ENCODE measurements at regions not wholly inside any gene's neighbourhood (a gene's known extent, or its start where the extent isn't known, plus 50 kb on each side); places are given as distances from the start of the nearest gene placed in this dataset.

DNA sequence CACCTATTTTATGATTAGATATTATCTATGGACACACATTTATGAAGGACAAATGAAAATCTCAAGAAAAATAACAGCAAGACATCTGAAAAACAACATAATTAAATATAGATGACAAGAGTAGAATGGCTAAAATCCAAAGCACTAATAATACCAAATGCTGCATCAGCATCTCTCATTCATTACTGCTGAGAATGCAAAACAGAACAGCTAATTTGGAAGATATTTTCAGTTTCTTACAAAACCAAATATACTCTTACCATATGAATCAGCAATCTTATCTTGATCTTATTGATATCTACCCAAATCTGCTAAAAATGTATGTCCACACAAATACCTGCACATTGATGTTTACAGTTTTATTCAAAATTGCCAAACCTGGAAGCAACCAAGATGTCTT lies 829.1 kb upstream of the MIR17HG start:
- no peaks in the 10 kb centered on the region for H3K27me3 ChIP-seq
- Mint-ChIP-seq H3K9me3 (peaks cover 22% of the 10 kb centered on the region), H3K27me3 (ENCODE audit: insufficient read depth, low read depth) (peaks cover 2% of the 10 kb centered on the region), H3K27ac (no peak overlapping the region), H3K4me1 (peaks cover 4% of the 10 kb centered on the region), H3K36me3 (no peaks in the 10 kb centered on the region), H3K4me3 (no peak overlapping the region)
- H3K4me2 ChIP-seq: no peak overlapping the region
- H3K79me2 ChIP-seq (ENCODE audit: low read depth): no peaks in the 10 kb centered on the region
- no peaks in the 10 kb centered on the region for H3K9me3 ChIP-seq (ENCODE audit: low read depth)
- DNase-seq (ENCODE audit: low spot score): no peak
- TF ChIP-seq EZH2phosphoT487 (IDR thresholded peaks at IDR 0.05) (no peak), EZH2 (IDR thresholded peaks at IDR 0.05) (no peak)
- TF ChIP-seq, protein P1, sequence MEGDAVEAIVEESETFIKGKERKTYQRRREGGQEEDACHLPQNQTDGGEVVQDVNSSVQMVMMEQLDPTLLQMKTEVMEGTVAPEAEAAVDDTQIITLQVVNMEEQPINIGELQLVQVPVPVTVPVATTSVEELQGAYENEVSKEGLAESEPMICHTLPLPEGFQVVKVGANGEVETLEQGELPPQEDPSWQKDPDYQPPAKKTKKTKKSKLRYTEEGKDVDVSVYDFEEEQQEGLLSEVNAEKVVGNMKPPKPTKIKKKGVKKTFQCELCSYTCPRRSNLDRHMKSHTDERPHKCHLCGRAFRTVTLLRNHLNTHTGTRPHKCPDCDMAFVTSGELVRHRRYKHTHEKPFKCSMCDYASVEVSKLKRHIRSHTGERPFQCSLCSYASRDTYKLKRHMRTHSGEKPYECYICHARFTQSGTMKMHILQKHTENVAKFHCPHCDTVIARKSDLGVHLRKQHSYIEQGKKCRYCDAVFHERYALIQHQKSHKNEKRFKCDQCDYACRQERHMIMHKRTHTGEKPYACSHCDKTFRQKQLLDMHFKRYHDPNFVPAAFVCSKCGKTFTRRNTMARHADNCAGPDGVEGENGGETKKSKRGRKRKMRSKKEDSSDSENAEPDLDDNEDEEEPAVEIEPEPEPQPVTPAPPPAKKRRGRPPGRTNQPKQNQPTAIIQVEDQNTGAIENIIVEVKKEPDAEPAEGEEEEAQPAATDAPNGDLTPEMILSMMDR (IDR thresholded peaks at IDR 0.05): no peak
- no peak overlapping the region for H3K9ac ChIP-seq
- H4K20me1 ChIP-seq (ENCODE audit: low read depth): no peaks in the 10 kb centered on the region
- no peaks in the 10 kb centered on the region for H3F3A ChIP-seq (ENCODE audit: low read depth)
- H3K4me1 ChIP-seq: no peaks in the 10 kb centered on the region
- no peak overlapping the region for H3K27ac ChIP-seq
- no peak overlapping the region for H2AFZ ChIP-seq (replicated peaks)
- H3K4me3 ChIP-seq: no peak overlapping the region
- H3K36me3 ChIP-seq: no peaks in the 10 kb centered on the region

DNA sequence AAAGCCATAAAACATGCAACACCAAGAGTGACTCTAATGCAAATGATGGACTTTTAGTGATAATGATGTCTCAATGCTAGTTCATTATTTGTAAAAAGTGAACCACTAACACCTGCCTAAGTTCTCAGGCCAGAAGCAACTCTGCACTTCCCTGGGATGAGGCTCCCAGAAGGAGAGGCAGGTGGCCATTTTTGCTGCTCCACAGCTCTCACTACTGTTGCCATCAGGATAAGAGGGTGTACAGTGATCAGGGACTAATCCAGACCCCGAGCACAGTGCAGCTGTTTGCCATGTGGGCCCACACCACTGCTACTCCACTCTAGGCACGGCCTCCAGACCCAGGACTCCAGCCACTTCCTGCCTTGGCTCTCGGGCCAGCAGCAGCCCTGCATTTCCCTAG lies 828.3 kb upstream of the MIR17HG start:
- H3K27ac Mint-ChIP-seq: no peak overlapping the region
- peaks cover 4% of the 10 kb centered on the region for H3K4me1 Mint-ChIP-seq
- no peaks in the 10 kb centered on the region for H3K9me3 ChIP-seq (ENCODE audit: low read depth)
- no peaks in the 10 kb centered on the region for H3K79me2 ChIP-seq (ENCODE audit: low read depth)
- no peak for DNase-seq (ENCODE audit: low spot score)
- H3K9me3 Mint-ChIP-seq: peaks cover 24% of the 10 kb centered on the region
- H3K27me3 ChIP-seq: no peaks in the 10 kb centered on the region
- H3K4me2 ChIP-seq: no peak overlapping the region
- H3K9ac ChIP-seq: no peak overlapping the region
- H3K36me3 Mint-ChIP-seq: no peaks in the 10 kb centered on the region
- H3F3A ChIP-seq (ENCODE audit: low read depth): no peaks in the 10 kb centered on the region
- no peak overlapping the region for H2AFZ ChIP-seq (replicated peaks)
- H3K4me1 ChIP-seq: no peaks in the 10 kb centered on the region
- H3K27ac ChIP-seq: no peak overlapping the region
- no peak overlapping the region for H3K4me3 Mint-ChIP-seq
- TF ChIP-seq, protein P1 (IDR thresholded peaks at IDR 0.05): no peak
- TF ChIP-seq EZH2 (IDR thresholded peaks at IDR 0.05) (no peak), EZH2phosphoT487 (IDR thresholded peaks at IDR 0.05) (no peak)
- no peaks in the 10 kb centered on the region for H3K36me3 ChIP-seq
- H3K4me3 ChIP-seq: no peak overlapping the region
- H3K27me3 Mint-ChIP-seq (ENCODE audit: insufficient read depth, low read depth): peaks cover 2% of the 10 kb centered on the region
- no peaks in the 10 kb centered on the region for H4K20me1 ChIP-seq (ENCODE audit: low read depth)

DNA sequence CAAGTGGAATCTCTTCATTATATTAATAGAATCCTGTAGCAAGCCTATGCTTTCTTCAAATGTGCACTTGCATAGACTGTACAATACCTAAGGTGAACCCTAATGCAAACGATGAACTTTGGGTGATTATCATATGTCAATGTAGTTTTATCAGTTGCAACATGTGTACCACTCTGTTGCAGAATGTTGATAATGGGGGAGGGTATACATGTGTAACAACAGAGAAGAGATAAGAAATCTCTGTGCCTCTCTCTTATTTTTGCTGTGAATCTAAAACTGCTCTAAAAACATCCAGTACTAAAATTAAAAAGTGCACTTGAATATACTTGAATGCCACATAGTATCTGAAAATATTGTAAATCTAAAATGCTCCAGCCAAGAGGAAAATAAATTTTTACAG lies 820.8 kb upstream of the MIR17HG start:
- no peaks in the 10 kb centered on the region for H3K27me3 Mint-ChIP-seq (ENCODE audit: insufficient read depth, low read depth)
- no peak overlapping the region for H2AFZ ChIP-seq (replicated peaks)
- H3K9me3 ChIP-seq (ENCODE audit: low read depth): no peaks in the 10 kb centered on the region
- no peak overlapping the region for H3K4me3 Mint-ChIP-seq
- H3K27me3 ChIP-seq: no peaks in the 10 kb centered on the region
- H3K4me1 Mint-ChIP-seq: peaks cover 2% of the 10 kb centered on the region
- peaks cover 13% of the 10 kb centered on the region for H3K9me3 Mint-ChIP-seq
- no peak overlapping the region for H3K9ac ChIP-seq
- no peak for DNase-seq (ENCODE audit: low spot score)
- H3K4me2 ChIP-seq: no peak overlapping the region
- H3K27ac ChIP-seq: no peak overlapping the region
- H3K4me1 ChIP-seq: no peaks in the 10 kb centered on the region
- H3K36me3 Mint-ChIP-seq: no peaks in the 10 kb centered on the region
- TF ChIP-seq EZH2phosphoT487 (IDR thresholded peaks at IDR 0.05) (no peak), EZH2 (IDR thresholded peaks at IDR 0.05) (no peak)
- TF ChIP-seq, protein P1 (IDR thresholded peaks at IDR 0.05): no peak
- no peak overlapping the region for H3K4me3 ChIP-seq
- H3K27ac Mint-ChIP-seq: no peak overlapping the region
- no peaks in the 10 kb centered on the region for H3K36me3 ChIP-seq
- H4K20me1 ChIP-seq (ENCODE audit: low read depth): no peaks in the 10 kb centered on the region
- no peaks in the 10 kb centered on the region for H3F3A ChIP-seq (ENCODE audit: low read depth)
- H3K79me2 ChIP-seq (ENCODE audit: low read depth): no peaks in the 10 kb centered on the region

Data from neural progenitor cell (in vitro differentiated cells).